ENCODE measurements at regions not wholly inside any gene's neighbourhood (a gene's known extent, or its start where the extent isn't known, plus 50 kb on each side); places are given as distances from the start of the nearest gene placed in this dataset.

GRCh38 chr11:121372671-121373429, 79.3 kb upstream of the SORL1 start:
- DNase-seq = peak; percentile 72
- no peaks in the 10 kb centered on the region for H3K9me3 Mint-ChIP-seq (ENCODE audit: insufficient read depth)
- Histone ChIP-seq H3K27ac (ENCODE audit: low read length in 2 of 2) (peak overlapping the region; percentile 39 to 63), H3K9me3 (ENCODE audit: control extremely low read depth in 1 of 3, control insufficient read depth in 2 of 3, insufficient read depth in 1 of 3, low read length in 2 of 3) (no peaks in the 10 kb centered on the region), H3K79me2 (ENCODE audit: control insufficient read depth, insufficient read depth, low read length) (no peaks in the 10 kb centered on the region), H3K36me3 (replicated peaks in 1 of 2; ENCODE audit: control extremely low read depth in 1 of 2, control insufficient read depth in 1 of 2, extremely low read depth in 1 of 2, insufficient read depth in 2 of 2, low read length in 1 of 2) (no peaks in the 10 kb centered on the region), H3K9ac (ENCODE audit: low read length) (peak overlapping the region; percentile 57), H3K4me3 (ENCODE audit: control extremely low read depth in 1 of 5, extremely low read depth in 1 of 5, insufficient read depth in 1 of 5, low read depth in 2 of 5, low read length in 4 of 5) (peak overlapping the region in 4 of 5 experiments; percentile 7 to 62 (median 40)), H3K27me3 (replicated peaks in 1 of 4; ENCODE audit: control extremely low read depth in 1 of 4, control insufficient read depth in 3 of 4, insufficient read depth in 4 of 4, low read length in 3 of 4) (no peaks in the 10 kb centered on the region), H3K4me1 (ENCODE audit: control insufficient read depth in 2 of 2, insufficient read depth in 2 of 2, low read length in 2 of 2) (peaks cover 25 to 27% of the 10 kb centered on the region in 2 donors), H2AFZ (ENCODE audit: insufficient read depth, low read depth, low read length, poor library complexity, severe bottlenecking) (peak overlapping the region; percentile 76), H3K4me2 (replicated peaks; ENCODE audit: low read depth, low read length, poor library complexity, severe bottlenecking) (peak overlapping the region; percentile 80), H4K20me1 (ENCODE audit: control insufficient read depth, insufficient read depth, low read length, poor library complexity, severe bottlenecking) (no peaks in the 10 kb centered on the region)
- peaks cover 49% of the 10 kb centered on the region for H3K4me1 Mint-ChIP-seq
- H3K27me3 Mint-ChIP-seq = no peaks in the 10 kb centered on the region
- ChIA-PET CTCF (interaction anchor here (0.6 to 1.4 kb wide), 8 partner anchors 8 to 219 kb away, joined by 3 to 13 read pairs (median 3); no protein-coding TSS in a partner anchor), POLR2A (interaction anchor here (0.7 to 1.0 kb wide), 2 partner anchors 33 to 79 kb away, joined by 3 to 6 read pairs; no protein-coding TSS in a partner anchor)
- peak overlapping the region; percentile 79 for H3K27ac Mint-ChIP-seq
- TF ChIP-seq EZH2 (IDR thresholded peaks at IDR 0.05; ENCODE audit: borderline replicate concordance, insufficient read depth, low read depth, low read length, poor library complexity, severe bottlenecking) (no peak), CTCF (IDR thresholded peaks at IDR 0.05) (no peak)
- peak overlapping the region; percentile 81 for H3K4me3 Mint-ChIP-seq
- ATAC-seq (ENCODE audit: low read depth) = peak; percentile 88
- WGBS (ENCODE audit: insufficient coverage) = 0% methylated on average over 4 of the region's 7 CpGs
- intact Hi-C loops (cut with micrococcal nuclease) = loop anchor here (5.0 kb wide), 1 partner anchor 34 kb away; no protein-coding TSS in a partner anchor
